HepG2 (cell line): ENCODE measurements at regions not wholly inside any gene's neighbourhood (a gene's known extent, or its start where the extent isn't known, plus 50 kb on each side); places are given as distances from the start of the nearest gene placed in this dataset.

ENCODE experiments used
- ATAC-seq: fragments of 200-7000 bp; cut with Tn5 transposase; 3 replicates; pipeline ENCODE4 v1.9.1; 2020; ENCODE audit warnings: mild to moderate bottlenecking, moderate library complexity
- BruUV-seq: library from RNA; stranded (reverse); fragments of 400-500 nt; replicated peaks from 2 replicates; lab custom pipeline; 2021; lab: Mats Ljungman, UMichigan
- CTCF ChIA-PET: fragments of 300-600 bp; formaldehyde crosslinking; extraction: SDS; loops from one replicate; lab custom pipeline; 2021; ENCODE audit warnings: low total read pairs, inconsistent platforms, low intra/inter-chr PET ratio; lab: Yijun Ruan, JAX
- POLR2A ChIA-PET: fragments of 350-600 bp; sonication (Branson Sonifier 250); formaldehyde crosslinking; loops from one replicate; lab custom pipeline; 2020; ENCODE audit warnings: antibody characterized with exemption, inconsistent platforms; lab: Yijun Ruan, JAX
- DNase-seq: peaks from one replicate; pipeline ENCODE4 v3.0.0-alpha.2; 2015; ENCODE audit warnings: low spot score
- FAIRE-seq: peaks from 3 replicates; lab custom pipeline; 2011; peaks lifted over from hg19 to GRCh38; lab: Jason Lieb, UNC
- H2AFZ ChIP-seq: one replicate; pipeline ENCODE4 v1.6.1; 2011; ENCODE audit warnings: low read length, inconsistent platforms
- H3K27ac ChIP-seq: fragments of 300-600 bp; 3 replicates; pipeline ENCODE4 v1.8.0; 2011; ENCODE audit warnings: mixed run types, mild to moderate bottlenecking, mixed read lengths, low read length, inconsistent platforms; ENCODE audit not compliant: insufficient read depth; ENCODE audit errors: extremely low read length
- H3K27me3 ChIP-seq, 2 experiments: fragments of 200-600 bp in 1 of 2; 2 replicates in 1 of 2; 3 replicates in 1 of 2; pipeline versions ENCODE4 v1.6.0 to v1.8.0; 2011; ENCODE audit warnings: low read length in 2 of 2, mild to moderate bottlenecking in 2 of 2, moderate library complexity in 2 of 2, inconsistent platforms in 1 of 2; ENCODE audit not compliant: insufficient read depth in 2 of 2, control insufficient read depth in 1 of 2
- H3K36me3 ChIP-seq, 2 experiments: fragments of 200-600 bp in 1 of 2; replicated peaks in 1 of 2; 2 replicates in 1 of 2; 3 replicates in 1 of 2; pipeline versions ENCODE4 v1.5.1 to v1.8.0; 2011; ENCODE audit warnings: low read length in 2 of 2, inconsistent platforms in 1 of 2; ENCODE audit not compliant: insufficient read depth in 2 of 2, control insufficient read depth in 1 of 2
- H3K4me1 ChIP-seq: 2 replicates; pipeline ENCODE4 v1.5.1; 2012; ENCODE audit warnings: low read length, inconsistent platforms; ENCODE audit not compliant: insufficient read depth
- H3K4me2 ChIP-seq: 2 replicates; pipeline ENCODE4 v1.6.0; 2011; ENCODE audit warnings: low read depth, low read length, inconsistent platforms
- H3K4me3 ChIP-seq, 3 experiments: fragments of 200-600 bp in 1 of 3; sonication (generic), shearing (Covaris generic) in 1 of 3; replicated peaks in 1 of 3; 2 replicates each; pipeline ENCODE4 v1.5.1; 2011 to 2016; ENCODE audit warnings: low read length in 3 of 3, inconsistent platforms in 2 of 3, low read depth in 2 of 3, mild to moderate bottlenecking in 2 of 3, control low read depth in 1 of 3, mixed read lengths in 1 of 3; ENCODE audit not compliant: insufficient read depth in 1 of 3
- H3K79me2 ChIP-seq: one replicate; pipeline ENCODE4 v1.6.1; 2011; ENCODE audit warnings: low read length, inconsistent platforms; ENCODE audit not compliant: insufficient read depth
- H3K9ac ChIP-seq: 2 replicates; pipeline ENCODE4 v1.6.0; 2011; ENCODE audit warnings: mild to moderate bottlenecking, low read depth, low read length, inconsistent platforms; ENCODE audit not compliant: insufficient read depth
- H3K9me3 ChIP-seq: 2 replicates; pipeline ENCODE4 v1.5.1; 2012; ENCODE audit warnings: mild to moderate bottlenecking, low read length
- H4K20me1 ChIP-seq: 2 replicates; pipeline ENCODE4 v1.6.0; 2011; ENCODE audit warnings: inconsistent platforms, mild to moderate bottlenecking, low read length, moderate library complexity; ENCODE audit not compliant: insufficient read depth
- HDAC2 ChIP-seq: sonication (generic); formaldehyde crosslinking; IDR thresholded peaks from 2 replicates; pipeline ENCODE4 v1.4.0; 2020; ENCODE audit warnings: missing genetic modification reagents
- MAFF ChIP-seq: IDR thresholded peaks from 2 replicates; pipeline ENCODE4 v1.6.1; 2011; ENCODE audit warnings: low read depth, low read length, improper control_type of control experiment
- PHF21A ChIP-seq: sonication (generic); formaldehyde crosslinking; IDR thresholded peaks from 2 replicates; pipeline ENCODE4 v1.5.0; 2020; ENCODE audit warnings: mild to moderate bottlenecking, missing genetic modification reagents
- SMARCC2 ChIP-seq: fragments of 450-650 bp; IDR thresholded peaks from 2 replicates; pipeline ENCODE4 v1.6.1; 2017; ENCODE audit warnings: antibody characterized with exemption, mild to moderate bottlenecking
- SOX5 ChIP-seq: IDR thresholded peaks from 2 replicates; pipeline ENCODE4 v1.6.1; 2016; ENCODE audit warnings: borderline replicate concordance
- ZNF510 ChIP-seq: sonication (generic); formaldehyde crosslinking; IDR thresholded peaks from 2 replicates; pipeline ENCODE4 v1.4.0; 2020; ENCODE audit warnings: low read depth, mild to moderate bottlenecking, missing genetic modification reagents
- ZNF75D ChIP-seq: sonication (generic); formaldehyde crosslinking; IDR thresholded peaks from 2 replicates; pipeline ENCODE4 v1.8.1; 2023; ENCODE audit warnings: missing genetic modification reagents, mild to moderate bottlenecking, borderline replicate concordance
- WGBS: methylation state at CpG from one replicate; pipeline ENCODE4 v1.1.6; 2017; ENCODE audit warnings: low lambda C conversion rate; 5-methylcytosine and 5-hydroxymethylcytosine counted together
- in situ Hi-C: cut with HindIII; loops from 2 replicates; pipeline ENCODE4 v1.10.0; 2017; ENCODE audit warnings: low pct_unique_long_range_greater_than_20kb; ENCODE audit not compliant: extremely low pct_ligation_motif_present
- intact Hi-C: fragments of 100-400 bp; cut with micrococcal nuclease; formaldehyde crosslinking; loops from one replicate; pipeline ENCODE4 v1.10.0; 2022; ENCODE audit not compliant: unreplicated experiment
- TF ChIP-seq, protein P1 (sequence below): sonication (generic); formaldehyde crosslinking; IDR thresholded peaks from 2 replicates; pipeline ENCODE4 v1.5.1; 2020; ENCODE audit warnings: missing genetic modification reagents, mild to moderate bottlenecking, borderline replicate concordance
- TF ChIP-seq, protein P2 (sequence below): sonication (generic); formaldehyde crosslinking; IDR thresholded peaks from 2 replicates; pipeline ENCODE4 v1.4.0; 2020; ENCODE audit warnings: mild to moderate bottlenecking, missing genetic modification reagents
- TF ChIP-seq, protein P3 (sequence below): sonication (generic); formaldehyde crosslinking; IDR thresholded peaks from 2 replicates; pipeline ENCODE4 v1.8.0; 2022; ENCODE audit warnings: mild to moderate bottlenecking, missing genetic modification reagents, moderate library complexity
- TF ChIP-seq, protein P4 (sequence below): sonication (generic); formaldehyde crosslinking; conservative IDR thresholded peaks from 2 replicates; pipeline ENCODE4 v1.8.0; 2022; ENCODE audit warnings: low read depth, missing genetic modification reagents
- TF ChIP-seq, protein P5 (sequence below): sonication (generic); formaldehyde crosslinking; IDR thresholded peaks from 2 replicates; pipeline ENCODE4 v1.9.0; 2021; ENCODE audit warnings: missing genetic modification reagents, borderline replicate concordance
- TF ChIP-seq, protein P6 (sequence below): IDR thresholded peaks from 2 replicates; pipeline ENCODE4 v1.6.1; 2016; ENCODE audit warnings: mild to moderate bottlenecking, missing biosample characterization, missing genetic modification reagents

DNA sequence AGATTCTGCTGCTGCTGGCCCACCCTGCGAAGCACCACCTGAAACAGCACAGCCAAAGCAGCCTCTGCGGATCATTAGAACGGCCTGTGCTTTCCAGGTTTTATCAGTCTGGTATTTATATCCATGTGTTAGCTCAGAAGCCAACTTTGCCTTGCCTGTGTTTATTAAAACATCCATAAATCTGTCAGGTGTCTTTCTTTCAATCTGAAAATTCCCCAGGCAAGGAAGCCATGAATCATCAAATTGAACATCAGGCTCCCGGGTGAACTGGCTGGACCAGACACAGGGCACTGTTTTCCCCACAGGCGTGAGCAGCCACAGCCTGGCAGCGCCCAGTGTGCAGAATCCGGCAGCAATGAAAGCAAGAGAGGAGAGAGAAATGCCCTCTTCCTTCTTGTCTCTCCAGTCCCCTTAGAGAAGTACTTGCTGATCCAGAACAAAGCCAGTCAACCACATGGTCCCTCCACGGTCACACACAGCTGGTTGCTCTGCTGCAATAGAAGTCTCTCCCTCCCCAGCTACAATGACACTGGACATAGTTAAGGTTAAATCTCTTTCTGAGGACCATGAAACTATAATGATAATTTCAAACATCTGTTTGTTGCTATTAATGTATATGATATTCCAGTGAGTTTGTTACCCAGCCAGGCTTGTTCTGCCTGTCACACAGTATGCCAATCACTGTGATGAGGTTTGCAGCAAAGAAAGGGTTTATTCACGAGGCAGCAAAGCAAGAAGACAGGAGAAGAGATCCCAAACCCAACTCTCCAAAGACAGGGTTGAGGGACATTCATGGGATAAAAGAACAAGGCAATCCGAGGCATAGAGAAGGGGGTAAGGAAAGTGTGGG is 212.1 kb upstream of the FMN2 start:
- H3K9me3 ChIP-seq: no peaks in the 10 kb centered on the region
- DNase-seq: no peak
- ChIA-PET POLR2A (no interaction called here), CTCF (no interaction called here)
- H3K4me1 ChIP-seq: no peaks in the 10 kb centered on the region
- no peaks in the 10 kb centered on the region for H3K36me3 ChIP-seq
- in situ Hi-C loops (loop anchor here (25.0 kb wide), 1 partner anchor 467 kb away; no protein-coding TSS in a partner anchor), intact Hi-C loops (no loop called here)
- H3K27ac ChIP-seq: no peak overlapping the region
- no TSS peak for BruUV-seq
- H3K4me3 ChIP-seq: no peak overlapping the region
- H4K20me1 ChIP-seq: no peaks in the 10 kb centered on the region
- no peaks in the 10 kb centered on the region for H3K27me3 ChIP-seq
- TF ChIP-seq, protein P1, sequence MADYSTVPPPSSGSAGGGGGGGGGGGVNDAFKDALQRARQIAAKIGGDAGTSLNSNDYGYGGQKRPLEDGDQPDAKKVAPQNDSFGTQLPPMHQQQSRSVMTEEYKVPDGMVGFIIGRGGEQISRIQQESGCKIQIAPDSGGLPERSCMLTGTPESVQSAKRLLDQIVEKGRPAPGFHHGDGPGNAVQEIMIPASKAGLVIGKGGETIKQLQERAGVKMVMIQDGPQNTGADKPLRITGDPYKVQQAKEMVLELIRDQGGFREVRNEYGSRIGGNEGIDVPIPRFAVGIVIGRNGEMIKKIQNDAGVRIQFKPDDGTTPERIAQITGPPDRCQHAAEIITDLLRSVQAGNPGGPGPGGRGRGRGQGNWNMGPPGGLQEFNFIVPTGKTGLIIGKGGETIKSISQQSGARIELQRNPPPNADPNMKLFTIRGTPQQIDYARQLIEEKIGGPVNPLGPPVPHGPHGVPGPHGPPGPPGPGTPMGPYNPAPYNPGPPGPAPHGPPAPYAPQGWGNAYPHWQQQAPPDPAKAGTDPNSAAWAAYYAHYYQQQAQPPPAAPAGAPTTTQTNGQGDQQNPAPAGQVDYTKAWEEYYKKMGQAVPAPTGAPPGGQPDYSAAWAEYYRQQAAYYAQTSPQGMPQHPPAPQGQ (CRISPR knock-in tag): no peak
- TF ChIP-seq, protein P2, sequence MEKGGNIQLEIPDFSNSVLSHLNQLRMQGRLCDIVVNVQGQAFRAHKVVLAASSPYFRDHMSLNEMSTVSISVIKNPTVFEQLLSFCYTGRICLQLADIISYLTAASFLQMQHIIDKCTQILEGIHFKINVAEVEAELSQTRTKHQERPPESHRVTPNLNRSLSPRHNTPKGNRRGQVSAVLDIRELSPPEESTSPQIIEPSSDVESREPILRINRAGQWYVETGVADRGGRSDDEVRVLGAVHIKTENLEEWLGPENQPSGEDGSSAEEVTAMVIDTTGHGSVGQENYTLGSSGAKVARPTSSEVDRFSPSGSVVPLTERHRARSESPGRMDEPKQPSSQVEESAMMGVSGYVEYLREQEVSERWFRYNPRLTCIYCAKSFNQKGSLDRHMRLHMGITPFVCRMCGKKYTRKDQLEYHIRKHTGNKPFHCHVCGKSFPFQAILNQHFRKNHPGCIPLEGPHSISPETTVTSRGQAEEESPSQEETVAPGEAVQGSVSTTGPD: no peak
- no peak for TF ChIP-seq HDAC2
- TF ChIP-seq SOX5 (CRISPR knock-in tag): no peak
- no peak for TF ChIP-seq ZNF75D
- TF ChIP-seq, protein P3, sequence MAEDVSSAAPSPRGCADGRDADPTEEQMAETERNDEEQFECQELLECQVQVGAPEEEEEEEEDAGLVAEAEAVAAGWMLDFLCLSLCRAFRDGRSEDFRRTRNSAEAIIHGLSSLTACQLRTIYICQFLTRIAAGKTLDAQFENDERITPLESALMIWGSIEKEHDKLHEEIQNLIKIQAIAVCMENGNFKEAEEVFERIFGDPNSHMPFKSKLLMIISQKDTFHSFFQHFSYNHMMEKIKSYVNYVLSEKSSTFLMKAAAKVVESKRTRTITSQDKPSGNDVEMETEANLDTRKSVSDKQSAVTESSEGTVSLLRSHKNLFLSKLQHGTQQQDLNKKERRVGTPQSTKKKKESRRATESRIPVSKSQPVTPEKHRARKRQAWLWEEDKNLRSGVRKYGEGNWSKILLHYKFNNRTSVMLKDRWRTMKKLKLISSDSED: no peak
- TF ChIP-seq, protein P4, sequence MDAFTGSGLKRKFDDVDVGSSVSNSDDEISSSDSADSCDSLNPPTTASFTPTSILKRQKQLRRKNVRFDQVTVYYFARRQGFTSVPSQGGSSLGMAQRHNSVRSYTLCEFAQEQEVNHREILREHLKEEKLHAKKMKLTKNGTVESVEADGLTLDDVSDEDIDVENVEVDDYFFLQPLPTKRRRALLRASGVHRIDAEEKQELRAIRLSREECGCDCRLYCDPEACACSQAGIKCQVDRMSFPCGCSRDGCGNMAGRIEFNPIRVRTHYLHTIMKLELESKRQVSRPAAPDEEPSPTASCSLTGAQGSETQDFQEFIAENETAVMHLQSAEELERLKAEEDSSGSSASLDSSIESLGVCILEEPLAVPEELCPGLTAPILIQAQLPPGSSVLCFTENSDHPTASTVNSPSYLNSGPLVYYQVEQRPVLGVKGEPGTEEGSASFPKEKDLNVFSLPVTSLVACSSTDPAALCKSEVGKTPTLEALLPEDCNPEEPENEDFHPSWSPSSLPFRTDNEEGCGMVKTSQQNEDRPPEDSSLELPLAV (CRISPR knock-in tag): no peak
- no peak for TF ChIP-seq ZNF510 (CRISPR knock-in tag)
- no peak for TF ChIP-seq SMARCC2
- TF ChIP-seq PHF21A (CRISPR knock-in tag): no peak
- TF ChIP-seq, protein P5, sequence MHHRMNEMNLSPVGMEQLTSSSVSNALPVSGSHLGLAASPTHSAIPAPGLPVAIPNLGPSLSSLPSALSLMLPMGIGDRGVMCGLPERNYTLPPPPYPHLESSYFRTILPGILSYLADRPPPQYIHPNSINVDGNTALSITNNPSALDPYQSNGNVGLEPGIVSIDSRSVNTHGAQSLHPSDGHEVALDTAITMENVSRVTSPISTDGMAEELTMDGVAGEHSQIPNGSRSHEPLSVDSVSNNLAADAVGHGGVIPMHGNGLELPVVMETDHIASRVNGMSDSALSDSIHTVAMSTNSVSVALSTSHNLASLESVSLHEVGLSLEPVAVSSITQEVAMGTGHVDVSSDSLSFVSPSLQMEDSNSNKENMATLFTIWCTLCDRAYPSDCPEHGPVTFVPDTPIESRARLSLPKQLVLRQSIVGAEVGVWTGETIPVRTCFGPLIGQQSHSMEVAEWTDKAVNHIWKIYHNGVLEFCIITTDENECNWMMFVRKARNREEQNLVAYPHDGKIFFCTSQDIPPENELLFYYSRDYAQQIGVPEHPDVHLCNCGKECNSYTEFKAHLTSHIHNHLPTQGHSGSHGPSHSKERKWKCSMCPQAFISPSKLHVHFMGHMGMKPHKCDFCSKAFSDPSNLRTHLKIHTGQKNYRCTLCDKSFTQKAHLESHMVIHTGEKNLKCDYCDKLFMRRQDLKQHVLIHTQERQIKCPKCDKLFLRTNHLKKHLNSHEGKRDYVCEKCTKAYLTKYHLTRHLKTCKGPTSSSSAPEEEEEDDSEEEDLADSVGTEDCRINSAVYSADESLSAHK (CRISPR knock-in tag): no peak
- TF ChIP-seq, protein P6, sequence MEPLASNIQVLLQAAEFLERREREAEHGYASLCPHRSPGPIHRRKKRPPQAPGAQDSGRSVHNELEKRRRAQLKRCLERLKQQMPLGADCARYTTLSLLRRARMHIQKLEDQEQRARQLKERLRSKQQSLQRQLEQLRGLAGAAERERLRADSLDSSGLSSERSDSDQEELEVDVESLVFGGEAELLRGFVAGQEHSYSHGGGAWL: no peak
- no peak for TF ChIP-seq MAFF
- FAIRE-seq: no peak
- WGBS: 11% methylated on average over 10 of the region's 10 CpGs
- no peaks in the 10 kb centered on the region for H3K79me2 ChIP-seq
- no peak overlapping the region for H3K9ac ChIP-seq
- ATAC-seq: no peak
- no peak overlapping the region for H3K4me2 ChIP-seq
- no peak overlapping the region for H2AFZ ChIP-seq
